ENCODE measurements at regions not wholly inside any gene's neighbourhood (a gene's known extent, or its start where the extent isn't known, plus 50 kb on each side); places are given as distances from the start of the nearest gene placed in this dataset.

DNA sequence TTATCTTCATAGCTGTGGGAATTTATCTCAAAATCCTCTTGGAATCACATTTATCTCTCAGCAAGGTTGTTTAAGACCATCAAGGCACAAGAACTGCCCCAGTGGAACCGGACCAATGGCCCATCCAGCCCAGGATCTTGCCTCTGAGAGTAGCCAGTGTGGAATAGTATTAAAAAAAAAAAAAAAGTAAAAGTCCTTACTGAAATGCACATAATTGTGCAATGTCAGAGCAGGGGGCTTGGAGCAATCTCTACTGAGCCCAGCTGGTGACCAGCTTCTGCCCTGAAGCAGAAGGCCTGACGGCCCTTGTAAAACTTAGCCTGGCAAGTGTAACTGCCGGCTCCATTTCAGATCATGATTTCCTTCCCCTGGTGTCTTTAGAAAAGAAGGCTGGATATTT, 355.6 kb upstream of the PIK3C3 start (continued):
- TF ChIP-seq POLR2AphosphoS5 (IDR thresholded peaks at IDR 0.05; ENCODE audit: low read depth, low read length): no peak
- TF ChIP-seq BCL11A (IDR thresholded peaks at IDR 0.05; ENCODE audit: low read depth in 2 of 2, low read length in 2 of 2): no peak
- no peak for TF ChIP-seq SP4 (IDR thresholded peaks at IDR 0.05; ENCODE audit: low read length)
- no peak for TF ChIP-seq JUND (IDR thresholded peaks at IDR 0.05; ENCODE audit: low read length)
- no peak for TF ChIP-seq RNF2 (IDR thresholded peaks at IDR 0.05; ENCODE audit: borderline replicate concordance, low read depth, low read length, missing control alignments, poor library complexity, severe bottlenecking)
- TF ChIP-seq NRF1 (IDR thresholded peaks at IDR 0.05; ENCODE audit: low read depth, low read length): no peak
- no peak for TF ChIP-seq TAF1 (IDR thresholded peaks at IDR 0.05; ENCODE audit: low read depth, low read length)
- no peak for TF ChIP-seq CHD1 (IDR thresholded peaks at IDR 0.05; ENCODE audit: low read depth, low read length)

Measured in H1 (cell line).